PFSK-1 (cell line): ENCODE measurements at regions not wholly inside any gene's neighbourhood (a gene's known extent, or its start where the extent isn't known, plus 50 kb on each side); places are given as distances from the start of the nearest gene placed in this dataset.

Source experiments
- FOXP2 ChIP-seq: optimal IDR thresholded peaks from 2 replicates; pipeline ENCODE3; 2011; ENCODE audit warnings: borderline replicate concordance, control low read depth, inconsistent platforms; ENCODE audit not compliant: insufficient read depth; ENCODE audit errors: extremely low read length, extremely low read depth
- POLR2AphosphoS5 ChIP-seq: IDR thresholded peaks from 2 replicates; pipeline ENCODE4 v1.6.1; 2012; ENCODE audit warnings: low read depth, mild to moderate bottlenecking, control low read depth, low read length, moderate library complexity
- REST ChIP-seq, 2 experiments: IDR thresholded peaks; 2 replicates each; pipeline versions ENCODE4 v1.6.1 to v1.8.0; 2011 to 2012; ENCODE audit warnings: low read depth in 2 of 2, low read length in 2 of 2, control low read depth in 1 of 2, inconsistent platforms in 1 of 2, mild to moderate bottlenecking in 1 of 2, moderate library complexity in 1 of 2; ENCODE audit not compliant: insufficient read depth in 1 of 2

GRCh38 chr5:52660621-52661020 is 127.1 kb upstream of the ITGA1 start:
- TF ChIP-seq POLR2AphosphoS5 (no peak), REST (IDR thresholded peaks at IDR 0.05; ENCODE audit: insufficient read depth in 1 of 2, low read depth in 2 of 2, low read length in 2 of 2) (no peak), FOXP2 (no peak)
